Activated CD8-positive, alpha-beta T cell treated with anti-CD3 and anti-CD28 coated beads for 36 hours (primary cell): ENCODE measurements at regions not wholly inside any gene's neighbourhood (a gene's known extent, or its start where the extent isn't known, plus 50 kb on each side); places are given as distances from the start of the nearest gene placed in this dataset.
"Not testable (repeated sequence)": the region's sequence is repeated elsewhere in the genome, so short reads cannot be mapped to it uniquely, and the experiment has no call there.

Experiments
- ATAC-seq: fragments of 200-7000 bp; cut with Tn5 transposase; one replicate; pipeline ENCODE4 v1.10.0; 2021; ENCODE audit warnings: mild to moderate bottlenecking, moderate library complexity
- CTCF ChIA-PET: fragments of 350-600 bp; sonication (Branson Sonifier 250); formaldehyde crosslinking; loops from one replicate; lab custom pipeline; 2021; ENCODE audit warnings: antibody characterized with exemption; lab: Charles Lee
- POLR2A ChIA-PET: fragments of 350-600 bp; sonication (Branson Sonifier 250); formaldehyde crosslinking; loops from one replicate; lab custom pipeline; 2021; ENCODE audit warnings: antibody characterized with exemption; lab: Charles Lee
- DNase-seq: peaks from one replicate; pipeline ENCODE4 v3.0.0-alpha.2; 2020
- H3K27ac Mint-ChIP-seq: one replicate; pipeline ENCODE4 v1.8.0; 2021; ENCODE audit warnings: mild to moderate bottlenecking, mixed read lengths
- H3K27me3 Mint-ChIP-seq: one replicate; pipeline ENCODE4 v1.8.0; 2021; ENCODE audit warnings: mixed read lengths
- H3K36me3 Mint-ChIP-seq: one replicate; pipeline ENCODE4 v1.8.0; 2021; ENCODE audit warnings: low read depth, mixed read lengths
- H3K4me1 Mint-ChIP-seq: one replicate; pipeline ENCODE4 v1.8.0; 2021; ENCODE audit warnings: low read depth, mixed read lengths
- H3K4me3 Mint-ChIP-seq: one replicate; pipeline ENCODE4 v1.8.0; 2021; ENCODE audit warnings: mild to moderate bottlenecking, moderate library complexity, mixed read lengths
- H3K9me3 Mint-ChIP-seq: one replicate; pipeline ENCODE4 v1.8.0; 2021; ENCODE audit warnings: mixed read lengths
- intact Hi-C: fragments of 100-400 bp; cut with micrococcal nuclease; formaldehyde crosslinking; loops from one replicate; pipeline ENCODE4 v1.10.0; 2022
- TF ChIP-seq, protein P1 (sequence below): fragments of 200-600 bp; IDR thresholded peaks from one replicate; pipeline ENCODE4 v1.8.0; 2022; ENCODE audit warnings: antibody characterized with exemption, mild to moderate bottlenecking

DNA sequence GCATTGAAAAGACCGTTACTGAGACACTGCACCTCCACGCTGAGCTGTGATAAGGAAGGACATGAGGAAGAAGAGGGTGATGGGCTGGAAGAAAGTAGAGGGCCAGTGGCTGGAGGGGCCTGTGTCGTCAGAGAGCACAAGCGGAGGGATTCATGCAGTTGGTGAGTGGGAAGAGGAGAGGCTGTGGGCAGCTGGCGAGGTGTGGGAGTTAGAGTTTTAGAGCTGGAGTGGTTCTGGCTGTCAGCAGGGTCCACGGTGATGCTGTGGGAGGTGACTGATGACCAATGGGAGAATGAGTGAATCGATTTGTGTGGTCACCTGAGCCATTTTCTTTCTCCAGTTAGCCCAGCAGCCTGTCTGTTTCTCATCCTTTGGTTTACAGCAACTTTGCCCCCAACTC, 66.2 kb upstream of the SLC2A1 start:
- Mint-ChIP-seq H3K4me1 (no peaks in the 10 kb centered on the region), H3K36me3 (no peaks in the 10 kb centered on the region), H3K27me3 (no peaks in the 10 kb centered on the region), H3K27ac (no peak overlapping the region), H3K4me3 (no peak overlapping the region), H3K9me3 (no peaks in the 10 kb centered on the region)
- TF ChIP-seq, protein P1, sequence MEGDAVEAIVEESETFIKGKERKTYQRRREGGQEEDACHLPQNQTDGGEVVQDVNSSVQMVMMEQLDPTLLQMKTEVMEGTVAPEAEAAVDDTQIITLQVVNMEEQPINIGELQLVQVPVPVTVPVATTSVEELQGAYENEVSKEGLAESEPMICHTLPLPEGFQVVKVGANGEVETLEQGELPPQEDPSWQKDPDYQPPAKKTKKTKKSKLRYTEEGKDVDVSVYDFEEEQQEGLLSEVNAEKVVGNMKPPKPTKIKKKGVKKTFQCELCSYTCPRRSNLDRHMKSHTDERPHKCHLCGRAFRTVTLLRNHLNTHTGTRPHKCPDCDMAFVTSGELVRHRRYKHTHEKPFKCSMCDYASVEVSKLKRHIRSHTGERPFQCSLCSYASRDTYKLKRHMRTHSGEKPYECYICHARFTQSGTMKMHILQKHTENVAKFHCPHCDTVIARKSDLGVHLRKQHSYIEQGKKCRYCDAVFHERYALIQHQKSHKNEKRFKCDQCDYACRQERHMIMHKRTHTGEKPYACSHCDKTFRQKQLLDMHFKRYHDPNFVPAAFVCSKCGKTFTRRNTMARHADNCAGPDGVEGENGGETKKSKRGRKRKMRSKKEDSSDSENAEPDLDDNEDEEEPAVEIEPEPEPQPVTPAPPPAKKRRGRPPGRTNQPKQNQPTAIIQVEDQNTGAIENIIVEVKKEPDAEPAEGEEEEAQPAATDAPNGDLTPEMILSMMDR = no peak
- no peak for ATAC-seq
- POLR2A ChIA-PET = no interaction called here
- DNase-seq = no peak
- intact Hi-C loops = no loop called here
- CTCF ChIA-PET = interaction anchor here (1.2 kb wide), 1 partner anchor 48 kb away, joined by 5 read pairs; no protein-coding TSS in a partner anchor

DNA sequence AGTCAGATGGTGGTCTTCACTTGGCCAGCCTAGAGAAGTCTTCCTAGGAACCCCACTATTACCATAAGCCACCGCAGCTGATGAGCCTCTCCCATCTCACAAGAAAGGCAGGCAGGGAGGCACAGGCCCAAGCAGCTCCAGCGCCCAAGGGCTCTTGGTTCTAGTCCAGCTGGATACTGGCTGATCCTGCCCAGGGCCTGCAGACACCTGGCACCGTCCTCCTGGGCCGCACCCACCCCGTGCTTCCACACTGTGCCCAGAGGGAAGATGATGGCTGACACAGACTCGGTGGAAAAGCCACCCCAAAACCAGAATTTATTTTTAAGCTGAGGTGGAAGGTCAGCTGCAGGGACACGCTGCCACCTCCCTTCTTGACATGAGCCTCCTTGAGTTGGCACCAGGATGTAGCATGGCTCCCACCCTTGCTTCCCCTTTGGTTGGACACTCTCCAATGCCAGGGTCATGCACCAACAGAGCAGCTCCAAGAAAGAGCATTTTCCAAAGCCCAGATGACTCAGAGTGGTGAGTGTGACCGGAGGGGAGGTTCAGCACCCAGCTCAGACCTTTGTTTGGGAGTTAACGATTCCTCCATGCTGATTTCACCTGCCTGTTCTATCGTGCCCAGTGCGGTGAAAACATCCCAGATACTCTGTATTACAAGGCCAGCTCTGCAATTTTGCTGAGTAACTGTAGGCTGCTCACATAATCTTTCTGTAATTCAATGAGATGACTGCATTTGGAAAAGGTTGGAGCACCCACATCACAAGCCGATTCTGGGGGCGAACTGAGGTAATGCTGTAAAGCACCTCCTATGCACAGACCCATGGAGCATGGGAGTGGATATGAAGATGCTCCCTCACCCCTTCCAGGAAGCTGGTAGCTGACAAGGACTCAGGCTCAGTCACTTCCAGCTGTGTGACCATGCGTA, 63.1 kb upstream of the SLC2A1 start:
- TF ChIP-seq, protein P1 = no peak
- DNase-seq = no peak
- intact Hi-C loops = no loop called here
- Mint-ChIP-seq H3K4me1 (no peaks in the 10 kb centered on the region), H3K27ac (no peak overlapping the region), H3K36me3 (no peaks in the 10 kb centered on the region), H3K9me3 (no peaks in the 10 kb centered on the region), H3K27me3 (no peaks in the 10 kb centered on the region), H3K4me3 (no peak overlapping the region)
- ChIA-PET CTCF (interaction anchor here (1.4 kb wide), 1 partner anchor 13 kb away, joined by 4 read pairs; no protein-coding TSS in a partner anchor), POLR2A (no interaction called here)
- ATAC-seq = no peak

DNA sequence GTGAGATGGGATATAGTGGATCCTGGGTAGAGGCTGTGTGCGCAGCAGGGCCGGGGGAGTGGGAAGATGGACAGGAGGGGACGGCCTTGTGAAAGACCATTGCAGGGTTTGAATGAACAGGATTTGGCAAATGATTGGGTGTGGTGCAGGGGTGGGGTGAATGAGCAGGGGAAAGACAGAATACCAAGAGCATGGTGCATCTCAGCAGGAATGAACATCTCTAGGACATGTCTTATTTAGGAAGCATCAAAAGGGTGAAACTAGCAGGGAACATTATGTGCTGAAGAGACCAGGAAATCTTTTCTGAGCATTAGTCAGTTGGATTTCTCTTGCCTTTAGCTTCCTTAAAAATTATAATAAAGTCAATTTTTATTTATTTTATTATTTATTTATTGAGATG, 60.6 kb upstream of the SLC2A1 start:
- TF ChIP-seq, protein P1 = no peak
- Mint-ChIP-seq H3K27ac (no peak overlapping the region), H3K4me3 (no peak overlapping the region), H3K9me3 (no peaks in the 10 kb centered on the region), H3K4me1 (no peaks in the 10 kb centered on the region), H3K27me3 (no peaks in the 10 kb centered on the region), H3K36me3 (no peaks in the 10 kb centered on the region)
- no peak for ATAC-seq
- no peak for DNase-seq
- ChIA-PET POLR2A (no interaction called here), CTCF (no interaction called here)
- intact Hi-C loops = no loop called here

DNA sequence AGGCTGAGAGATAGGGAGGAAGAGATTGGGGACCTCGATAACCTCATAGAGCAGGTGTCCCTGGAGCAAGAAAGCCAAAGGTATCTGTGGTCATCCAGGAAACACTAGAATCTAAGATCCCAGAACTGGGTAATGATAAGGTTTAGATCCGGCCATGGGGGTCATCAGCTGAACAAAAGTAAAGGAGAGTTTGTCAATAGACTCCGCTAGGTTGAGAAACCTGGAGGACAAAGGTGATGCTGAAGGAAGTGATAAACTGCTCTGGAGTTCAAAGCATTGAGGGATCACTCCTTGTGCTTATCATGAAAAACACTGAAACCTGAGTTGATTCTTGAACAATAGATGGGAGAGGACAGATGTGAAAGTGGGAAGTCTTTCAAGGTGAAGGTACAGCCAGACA, 59.5 kb upstream of the SLC2A1 start:
- Mint-ChIP-seq H3K9me3 (no peaks in the 10 kb centered on the region), H3K36me3 (no peaks in the 10 kb centered on the region), H3K4me1 (no peaks in the 10 kb centered on the region), H3K4me3 (no peak overlapping the region), H3K27me3 (no peaks in the 10 kb centered on the region), H3K27ac (no peak overlapping the region)
- TF ChIP-seq, protein P1 = no peak
- no peak for ATAC-seq
- CTCF ChIA-PET = no interaction called here
- POLR2A ChIA-PET = no interaction called here
- intact Hi-C loops = no loop called here
- DNase-seq = no peak

DNA sequence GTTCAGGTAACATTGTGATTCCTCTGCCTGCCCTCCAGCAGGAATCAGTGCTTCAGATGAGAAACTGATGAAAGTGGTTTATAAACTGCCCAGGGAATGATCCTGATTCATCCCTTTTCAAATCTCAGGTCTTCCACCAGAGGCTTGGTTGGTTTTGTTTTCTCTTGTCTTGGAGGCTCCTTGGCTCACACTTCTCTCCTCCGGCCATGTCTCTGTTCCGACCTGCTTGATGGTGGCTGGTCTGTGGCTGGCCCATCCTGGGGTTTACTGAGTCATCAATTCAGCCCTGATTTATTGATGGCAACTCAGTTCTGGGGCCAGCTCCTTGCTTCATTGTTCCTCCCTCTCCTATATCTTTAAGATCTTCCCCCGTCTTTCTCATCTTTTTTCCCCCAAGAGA, 56.6 kb upstream of the SLC2A1 start:
- Mint-ChIP-seq H3K4me3 (no peak overlapping the region), H3K27me3 (no peaks in the 10 kb centered on the region), H3K27ac (no peak overlapping the region), H3K36me3 (no peaks in the 10 kb centered on the region), H3K4me1 (no peaks in the 10 kb centered on the region), H3K9me3 (no peaks in the 10 kb centered on the region)
- ATAC-seq = no peak
- TF ChIP-seq, protein P1 = no peak
- ChIA-PET POLR2A (no interaction called here), CTCF (interaction anchor here (0.8 to 1.2 kb wide), 2 partner anchors 58 to 59 kb away, joined by 3 read pairs; no protein-coding TSS in a partner anchor)
- DNase-seq = no peak
- intact Hi-C loops = no loop called here

DNA sequence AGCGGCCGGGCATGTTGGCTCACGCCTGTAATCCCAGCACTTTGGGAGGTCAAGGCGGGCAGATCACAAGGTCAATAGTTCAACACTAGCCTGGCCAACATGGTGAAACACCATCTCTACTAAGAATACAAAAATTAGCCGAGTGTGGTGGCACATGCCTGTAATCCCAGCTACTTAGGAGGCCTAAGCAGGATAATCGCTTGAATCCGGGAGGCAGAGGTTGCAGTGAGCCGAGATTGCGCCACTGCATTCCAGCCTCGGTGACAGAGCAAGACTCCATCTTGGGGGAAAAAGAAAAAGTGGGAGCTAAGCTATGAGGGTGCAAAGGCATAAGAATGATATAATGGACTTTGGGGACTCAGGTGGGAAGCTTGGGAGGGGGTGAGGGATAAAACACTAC, 55.9 kb upstream of the SLC2A1 start:
- H3K36me3 Mint-ChIP-seq, POLR2A ChIA-PET, DNase-seq, H3K9me3 Mint-ChIP-seq, H3K27ac Mint-ChIP-seq, ATAC-seq, H3K4me3 Mint-ChIP-seq, H3K27me3 Mint-ChIP-seq, H3K4me1 Mint-ChIP-seq, intact Hi-C loops: not testable (repeated sequence)
- CTCF ChIA-PET = interaction anchor here (0.8 to 1.2 kb wide), 2 partner anchors 58 to 59 kb away, joined by 3 read pairs; no protein-coding TSS in a partner anchor
